ENCODE measurements at regions not wholly inside any gene's neighbourhood (a gene's known extent, or its start where the extent isn't known, plus 50 kb on each side); places are given as distances from the start of the nearest gene placed in this dataset.
"Not testable (repeated sequence)": the region's sequence is repeated elsewhere in the genome, so short reads cannot be mapped to it uniquely, and the experiment has no call there.

DNA sequence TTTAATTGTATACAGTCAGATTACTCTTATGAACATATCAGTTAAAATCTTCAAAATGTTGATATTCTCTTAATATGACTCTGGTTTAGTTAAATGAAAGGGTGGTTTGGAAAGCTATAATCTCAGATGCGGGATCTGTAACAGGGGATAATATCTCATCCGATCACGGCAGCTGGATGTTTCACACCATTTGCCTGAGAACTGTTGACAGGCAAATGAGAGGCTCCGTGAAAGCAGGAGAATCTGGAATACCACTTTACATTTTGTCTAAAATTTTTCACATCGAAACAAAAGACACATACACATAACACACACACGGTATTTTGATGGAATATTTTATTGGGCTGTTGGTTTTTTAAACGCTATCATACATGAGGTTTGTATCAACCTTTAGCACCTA is 518.6 kb upstream of the SLC39A10 start:
- H3K4me1 ChIP-seq (ENCODE audit: low read depth): no peaks in the 10 kb centered on the region
- no peak for DNase-seq (ENCODE audit: low read depth in 1 of 2, low spot score in 1 of 2)
- H3K36me3 ChIP-seq: no peaks in the 10 kb centered on the region
- H3K27ac ChIP-seq: no peak overlapping the region
- H3K27me3 ChIP-seq: no peaks in the 10 kb centered on the region
- H3K9me3 ChIP-seq (ENCODE audit: low read depth): no peaks in the 10 kb centered on the region
- no peak overlapping the region for H3K4me3 ChIP-seq
- TF ChIP-seq CTCF (IDR thresholded peaks at IDR 0.05; ENCODE audit: low read depth, low read length): no peak

DNA sequence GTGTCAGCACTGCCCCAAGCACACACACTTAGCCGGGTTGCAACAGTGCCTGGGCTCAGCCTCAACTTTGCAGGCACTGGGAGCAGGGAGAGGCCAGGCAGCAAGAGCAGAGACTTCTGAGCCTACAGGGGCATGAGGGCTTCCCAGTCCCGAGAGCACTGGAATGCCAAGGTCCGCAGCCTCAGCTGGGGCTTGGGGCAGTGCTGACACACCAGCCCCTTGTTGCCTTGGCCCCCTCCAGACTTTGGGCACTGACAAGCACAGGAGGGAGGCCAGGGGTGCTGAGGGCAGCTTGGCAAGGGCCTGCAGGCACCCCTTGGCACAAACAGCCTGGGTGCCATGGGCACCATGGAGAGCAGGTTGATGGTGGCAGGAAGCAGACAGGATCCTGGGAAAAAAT is 531.1 kb upstream of the SLC39A10 start:
- not testable (repeated sequence) for H3K4me3 ChIP-seq; H3K4me1 ChIP-seq (ENCODE audit: low read depth); H3K27me3 ChIP-seq; H3K36me3 ChIP-seq; H3K9me3 ChIP-seq (ENCODE audit: low read depth); H3K27ac ChIP-seq; DNase-seq (ENCODE audit: low read depth in 1 of 2, low spot score in 1 of 2)

- no peaks in the 10 kb centered on the region for H3K4me1 ChIP-seq (ENCODE audit: low read depth)
- no peak overlapping the region for H3K4me3 ChIP-seq
- no peak for DNase-seq (ENCODE audit: low read depth in 1 of 2, low spot score in 1 of 2)
- H3K9me3 ChIP-seq (ENCODE audit: low read depth): no peaks in the 10 kb centered on the region
- H3K27me3 ChIP-seq: no peaks in the 10 kb centered on the region
- no peak overlapping the region for H3K27ac ChIP-seq
- no peak for TF ChIP-seq CTCF (IDR thresholded peaks at IDR 0.05; ENCODE audit: low read depth, low read length)
- no peaks in the 10 kb centered on the region for H3K36me3 ChIP-seq
Measured at GRCh38 chr2:195124391-195125079, 532.5 kb upstream of the SLC39A10 start.

DNA sequence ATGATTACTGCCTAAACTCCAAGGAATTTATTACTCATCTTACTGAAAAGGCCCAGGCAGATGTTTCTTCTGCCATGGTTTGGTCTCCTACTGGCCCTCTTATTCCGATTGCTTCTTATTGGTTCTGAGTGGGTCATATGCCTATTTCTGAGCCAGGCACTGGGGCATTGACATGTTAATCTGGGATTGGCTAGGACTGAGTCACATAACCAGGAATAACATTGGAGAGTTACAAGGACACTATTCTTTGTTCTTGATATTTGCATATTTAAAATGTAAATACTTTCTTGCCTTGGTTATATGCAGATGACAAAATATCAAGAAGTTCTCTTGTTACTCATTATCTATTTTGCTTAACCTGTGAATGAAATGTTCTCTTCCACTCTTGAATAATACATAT is 534.4 kb upstream of the SLC39A10 start:
- H3K4me1 ChIP-seq (ENCODE audit: low read depth): no peaks in the 10 kb centered on the region
- H3K27ac ChIP-seq: no peak overlapping the region
- no peaks in the 10 kb centered on the region for H3K27me3 ChIP-seq
- TF ChIP-seq CTCF (IDR thresholded peaks at IDR 0.05; ENCODE audit: low read depth, low read length): no peak
- DNase-seq (ENCODE audit: low read depth in 1 of 2, low spot score in 1 of 2): no peak
- H3K9me3 ChIP-seq (ENCODE audit: low read depth): no peaks in the 10 kb centered on the region
- no peak overlapping the region for H3K4me3 ChIP-seq
- H3K36me3 ChIP-seq: no peaks in the 10 kb centered on the region

GRCh38 chr2:195121341-195121740 is 535.7 kb upstream of the SLC39A10 start:
- Histone ChIP-seq H3K4me1 (ENCODE audit: low read depth) (no peaks in the 10 kb centered on the region), H3K36me3 (no peaks in the 10 kb centered on the region), H3K27me3 (no peaks in the 10 kb centered on the region), H3K4me3 (no peak overlapping the region), H3K27ac (no peak overlapping the region), H3K9me3 (ENCODE audit: low read depth) (no peaks in the 10 kb centered on the region)
- no peak for DNase-seq (ENCODE audit: low read depth in 1 of 2, low spot score in 1 of 2)
- TF ChIP-seq CTCF (IDR thresholded peaks at IDR 0.05; ENCODE audit: low read depth, low read length): no peak

DNA sequence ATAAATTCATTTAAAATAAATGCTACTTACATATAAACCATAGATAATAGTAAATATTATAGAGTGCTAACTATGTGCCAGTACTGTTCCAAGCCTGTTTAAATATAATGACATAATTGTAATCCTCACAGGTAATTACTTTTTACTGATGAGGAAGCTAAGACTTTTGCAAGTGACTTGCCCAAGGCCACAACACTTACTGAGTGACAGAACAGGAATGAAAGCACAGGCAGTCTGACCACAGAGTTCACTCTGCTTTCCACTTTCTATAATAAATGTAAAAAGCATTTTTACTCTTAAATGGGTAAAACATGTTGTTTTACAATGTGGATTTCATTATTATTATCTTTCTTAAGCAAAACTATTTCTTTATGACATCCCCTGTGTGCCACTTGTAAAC is 537.8 kb upstream of the SLC39A10 start:
- H3K4me3 ChIP-seq: no peak overlapping the region
- no peaks in the 10 kb centered on the region for H3K4me1 ChIP-seq (ENCODE audit: low read depth)
- DNase-seq (ENCODE audit: low read depth in 1 of 2, low spot score in 1 of 2): no peak
- H3K27ac ChIP-seq: no peak overlapping the region
- H3K9me3 ChIP-seq (ENCODE audit: low read depth): no peaks in the 10 kb centered on the region
- H3K27me3 ChIP-seq: no peaks in the 10 kb centered on the region
- no peaks in the 10 kb centered on the region for H3K36me3 ChIP-seq
- TF ChIP-seq CTCF (IDR thresholded peaks at IDR 0.05; ENCODE audit: low read depth, low read length): no peak
